VCaP (cell line): ENCODE measurements at regions not wholly inside any gene's neighbourhood (a gene's known extent, or its start where the extent isn't known, plus 50 kb on each side); places are given as distances from the start of the nearest gene placed in this dataset.

Experiments used
- H3K27ac ChIP-seq: fragments of 450-650 bp; 2 replicates; pipeline ENCODE4 v1.5.1; 2017
- TF ChIP-seq, protein P1 (sequence below): fragments of 450-650 bp; conservative IDR thresholded peaks from 2 replicates; pipeline ENCODE4 v1.5.1; 2017; ENCODE audit warnings: mild to moderate bottlenecking, moderate library complexity

DNA sequence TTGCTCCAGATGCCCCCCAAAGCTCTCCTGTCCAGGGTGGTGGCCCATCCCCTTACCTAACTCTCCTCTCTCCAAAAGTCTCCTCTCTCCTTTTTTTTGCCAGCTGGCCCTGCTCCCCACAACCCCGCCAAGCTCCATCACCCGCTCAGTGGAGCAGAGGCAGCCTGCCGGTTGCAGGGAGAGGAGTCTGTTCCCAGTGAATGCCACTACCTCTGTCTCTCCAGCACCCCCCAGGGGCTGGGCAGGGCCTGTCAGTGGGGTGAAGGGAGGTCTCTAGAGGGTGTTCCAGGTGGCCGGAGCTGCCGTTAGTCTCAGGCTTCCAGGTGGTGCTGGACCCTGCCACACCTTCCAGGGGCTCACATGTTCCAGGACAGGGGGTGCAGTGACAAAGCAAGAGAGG is 387.0 kb downstream of the CTTN start:
- no peak overlapping the region for H3K27ac ChIP-seq
- TF ChIP-seq, protein P1, sequence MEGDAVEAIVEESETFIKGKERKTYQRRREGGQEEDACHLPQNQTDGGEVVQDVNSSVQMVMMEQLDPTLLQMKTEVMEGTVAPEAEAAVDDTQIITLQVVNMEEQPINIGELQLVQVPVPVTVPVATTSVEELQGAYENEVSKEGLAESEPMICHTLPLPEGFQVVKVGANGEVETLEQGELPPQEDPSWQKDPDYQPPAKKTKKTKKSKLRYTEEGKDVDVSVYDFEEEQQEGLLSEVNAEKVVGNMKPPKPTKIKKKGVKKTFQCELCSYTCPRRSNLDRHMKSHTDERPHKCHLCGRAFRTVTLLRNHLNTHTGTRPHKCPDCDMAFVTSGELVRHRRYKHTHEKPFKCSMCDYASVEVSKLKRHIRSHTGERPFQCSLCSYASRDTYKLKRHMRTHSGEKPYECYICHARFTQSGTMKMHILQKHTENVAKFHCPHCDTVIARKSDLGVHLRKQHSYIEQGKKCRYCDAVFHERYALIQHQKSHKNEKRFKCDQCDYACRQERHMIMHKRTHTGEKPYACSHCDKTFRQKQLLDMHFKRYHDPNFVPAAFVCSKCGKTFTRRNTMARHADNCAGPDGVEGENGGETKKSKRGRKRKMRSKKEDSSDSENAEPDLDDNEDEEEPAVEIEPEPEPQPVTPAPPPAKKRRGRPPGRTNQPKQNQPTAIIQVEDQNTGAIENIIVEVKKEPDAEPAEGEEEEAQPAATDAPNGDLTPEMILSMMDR: no peak

DNA sequence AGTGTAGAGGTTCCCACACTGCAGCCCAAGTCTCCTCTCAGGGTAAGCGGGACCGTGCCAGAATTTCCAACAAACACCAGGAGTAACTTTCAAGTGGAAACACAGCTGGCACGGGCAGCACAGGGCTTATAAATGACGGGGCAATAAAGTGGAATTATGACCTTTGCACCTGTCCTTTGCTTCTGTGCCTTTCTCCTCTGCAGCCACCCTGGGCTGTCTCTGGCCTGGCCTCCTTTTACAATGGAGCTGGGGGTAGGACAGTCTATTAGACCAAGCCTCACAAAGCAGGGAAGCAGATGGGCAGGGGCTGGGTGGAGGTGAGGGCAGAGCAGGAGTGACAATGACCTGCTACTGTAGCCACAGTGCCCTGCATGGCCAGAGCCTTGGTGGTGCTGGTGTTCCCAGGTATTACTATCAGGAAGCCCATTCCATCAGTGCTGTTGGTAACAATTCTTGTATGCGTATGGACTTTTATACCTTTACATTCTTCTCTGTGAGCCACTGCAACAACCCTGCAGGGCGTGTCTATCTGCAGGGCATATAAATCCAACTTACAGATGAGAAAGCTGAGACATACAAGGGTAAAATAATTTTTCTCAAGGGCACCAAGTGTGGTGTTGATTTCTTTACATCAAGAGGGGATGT is 387.8 kb downstream of the CTTN start:
- TF ChIP-seq, protein P1: no peak

DNA sequence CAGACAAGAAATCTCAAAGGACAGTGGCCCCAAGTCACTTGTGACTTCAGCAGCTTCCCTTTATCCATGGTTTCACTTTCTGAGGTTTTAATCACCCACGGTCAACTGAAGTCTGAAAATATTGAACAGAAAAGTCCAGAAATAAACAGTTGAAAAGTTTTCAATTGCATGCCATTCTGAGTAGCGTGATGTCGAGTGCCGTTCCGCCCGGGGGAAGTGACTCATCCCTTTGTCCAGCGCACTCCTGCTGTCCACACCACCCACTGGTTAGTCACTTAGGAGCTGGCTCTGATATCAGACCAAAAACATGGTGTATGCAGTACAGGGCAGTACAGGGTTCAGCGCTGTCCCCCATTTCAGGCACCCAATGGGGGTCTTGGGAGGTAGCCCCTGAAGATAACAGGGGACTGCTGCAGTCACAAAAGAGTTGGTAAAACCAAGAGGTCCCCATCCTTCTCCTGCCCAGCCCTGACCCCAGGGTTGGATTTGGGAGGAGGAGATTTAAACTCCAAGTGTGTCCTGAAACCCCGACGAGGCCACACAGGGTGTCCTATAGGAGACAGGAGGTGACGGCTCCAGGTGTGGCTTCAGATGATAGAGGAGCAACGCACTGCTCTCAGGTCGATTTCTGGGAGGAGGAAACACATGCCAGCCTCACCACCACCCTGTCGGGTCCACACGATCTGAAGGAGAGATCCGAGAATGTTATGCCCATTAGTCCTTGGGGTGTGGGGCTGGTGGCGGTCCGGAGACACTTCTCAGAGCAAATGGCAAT is 390.1 kb downstream of the CTTN start:
- H3K27ac ChIP-seq: no peak overlapping the region
- TF ChIP-seq, protein P1: no peak

More for the DNA sequence above, 387.8 kb downstream of the CTTN start:
- no peak overlapping the region for H3K27ac ChIP-seq

DNA sequence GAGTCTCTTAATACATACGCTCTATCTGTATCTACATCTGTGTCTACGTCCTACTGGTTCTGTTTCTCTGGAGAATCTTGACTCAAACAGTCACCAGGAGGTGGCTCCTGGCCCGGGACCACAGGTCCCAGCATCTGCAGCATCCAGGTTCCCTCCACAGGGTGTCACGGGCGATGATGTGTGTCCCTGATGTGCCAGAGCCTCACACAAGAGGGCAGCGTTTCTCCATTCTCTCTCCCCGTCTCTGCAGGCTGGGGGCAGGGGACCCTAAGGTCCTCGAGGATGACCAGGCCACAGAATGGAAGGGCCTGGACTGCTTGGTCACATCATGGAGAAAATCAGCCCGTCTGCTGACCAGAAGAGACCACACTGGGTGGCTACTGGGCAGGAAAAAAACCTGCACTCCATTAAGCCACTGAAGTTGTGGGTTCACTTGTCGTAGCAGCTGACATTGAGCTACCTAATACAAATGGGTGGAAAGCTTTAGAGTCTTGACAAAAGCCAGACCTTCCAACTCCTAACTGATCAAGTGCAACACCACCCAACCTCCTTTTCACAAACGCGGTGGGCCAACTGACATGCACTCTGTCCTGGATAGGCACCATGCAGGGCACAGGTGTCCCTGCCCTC is 392.5 kb downstream of the CTTN start:
- no peak overlapping the region for H3K27ac ChIP-seq
- TF ChIP-seq, protein P1: 0 out of 2 replicates have a peak, but pooled peaks have one; percentile 25

DNA sequence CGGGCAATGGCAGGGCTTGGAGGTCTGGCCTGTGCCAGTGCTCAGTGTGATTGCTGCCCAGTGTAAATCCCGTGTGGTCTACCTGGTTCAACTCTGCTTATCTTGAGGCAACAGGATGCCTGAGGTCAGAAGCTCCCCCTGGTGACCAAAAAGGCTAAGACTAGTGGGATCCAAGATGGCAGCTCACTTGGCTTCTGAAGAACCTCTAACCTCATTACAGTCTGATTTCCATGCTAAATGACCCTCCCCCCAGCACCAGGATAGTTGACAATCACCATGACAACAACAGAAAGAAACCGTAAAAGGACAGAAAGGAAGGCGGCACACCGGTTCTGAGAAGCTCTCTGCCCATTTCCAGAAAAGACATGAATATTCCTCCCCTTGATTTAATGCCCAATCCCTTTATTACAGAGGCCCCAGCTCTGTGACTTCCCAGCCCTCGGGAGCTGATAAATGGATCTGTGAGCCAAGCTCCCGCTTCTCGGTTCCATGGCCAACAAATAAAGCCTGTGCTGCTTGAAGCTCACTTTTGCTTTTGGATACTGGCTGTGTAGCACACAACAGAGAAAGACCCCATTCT is 398.4 kb downstream of the CTTN start:
- TF ChIP-seq, protein P1: no peak
- H3K27ac ChIP-seq: no peak overlapping the region

DNA sequence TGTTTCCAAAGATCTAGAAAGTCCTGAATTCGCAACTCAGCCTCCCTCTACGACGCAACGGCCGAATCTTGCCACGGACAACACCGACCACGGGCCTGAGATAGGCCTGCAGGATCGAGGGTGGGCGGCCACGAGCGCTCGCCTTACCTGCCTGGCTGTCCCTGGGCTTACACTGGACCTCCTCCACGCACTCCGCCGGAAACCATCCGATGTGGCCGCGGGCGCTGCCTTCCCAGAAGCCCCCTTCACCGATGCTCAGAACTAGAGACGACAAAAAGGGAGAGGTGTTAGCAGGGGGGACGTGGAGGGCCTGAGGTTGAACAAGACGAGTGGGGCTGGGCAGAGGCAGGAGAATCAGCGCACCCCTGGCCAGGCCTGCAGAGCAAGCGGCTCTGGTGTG is 400.0 kb downstream of the CTTN start:
- TF ChIP-seq, protein P1: no peak
- no peak overlapping the region for H3K27ac ChIP-seq

DNA sequence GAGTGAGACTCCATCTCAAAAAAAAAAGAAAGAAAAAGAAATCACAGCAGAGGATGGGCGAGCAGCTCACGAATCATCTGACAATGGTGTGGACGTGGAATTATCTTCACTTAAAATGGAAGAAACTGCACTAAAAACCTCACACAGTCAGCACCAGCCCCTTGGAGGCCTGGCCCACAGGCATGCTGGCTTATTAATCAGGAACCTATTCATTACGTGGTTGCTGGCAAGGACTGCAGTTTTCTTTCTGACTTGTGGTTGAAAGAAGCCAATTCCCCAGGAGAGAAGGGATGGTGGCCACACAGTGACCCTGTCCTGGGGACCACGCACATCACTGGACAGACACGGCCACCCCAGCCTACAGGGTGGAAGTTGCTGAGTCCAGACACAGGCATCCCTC is 401.1 kb downstream of the CTTN start:
- H3K27ac ChIP-seq: no peak overlapping the region
- TF ChIP-seq, protein P1: no peak
